CD4-positive, alpha-beta T cell (primary cell): ENCODE measurements at regions not wholly inside any gene's neighbourhood (a gene's known extent, or its start where the extent isn't known, plus 50 kb on each side); places are given as distances from the start of the nearest gene placed in this dataset.

Experiments
- ATAC-seq: fragments of 200-7000 bp; cut with Tn5 transposase; one replicate; pipeline ENCODE4 v1.10.0; 2022; ENCODE audit warnings: mild to moderate bottlenecking; ENCODE audit not compliant: poor library complexity
- CTCF ChIA-PET: fragments of 350-600 bp; sonication (Branson Sonifier 250); formaldehyde crosslinking; loops from one replicate; lab custom pipeline; 2021; ENCODE audit warnings: antibody characterized with exemption, inconsistent platforms; lab: Charles Lee
- POLR2A ChIA-PET: fragments of 350-600 bp; sonication (Branson Sonifier 250); formaldehyde crosslinking; loops from one replicate; lab custom pipeline; 2021; ENCODE audit warnings: antibody characterized with exemption, inconsistent platforms; lab: Charles Lee
- DNase-seq, 14 experiments: peaks; one replicate each; pipeline ENCODE4 v3.0.0-alpha.2; 2013 to 2020; ENCODE audit warnings: mixed read lengths in 2 of 14
- H3K27ac ChIP-seq, 2 donors: one replicate each; pipeline versions ENCODE4 v1.5.1 to v1.7.0; 2013; ENCODE audit warnings: low read length in 2 of 2, low read depth in 1 of 2, mild to moderate bottlenecking in 1 of 2
- H3K27me3 ChIP-seq, 2 experiments: 1 replicate in 1 of 2; 2 replicates in 1 of 2; pipeline versions ENCODE4 v1.6.1 to v1.7.0; 2013; ENCODE audit warnings: low read length in 2 of 2, control low read depth in 1 of 2, mild to moderate bottlenecking in 1 of 2, moderate library complexity in 1 of 2; ENCODE audit not compliant: insufficient read depth in 2 of 2, control insufficient read depth in 1 of 2
- H3K36me3 ChIP-seq: one replicate; pipeline ENCODE4 v1.6.1; 2013; ENCODE audit warnings: low read length, control low read depth; ENCODE audit not compliant: insufficient read depth
- H3K4me1 ChIP-seq: one replicate; pipeline ENCODE4 v1.6.1; 2013; ENCODE audit warnings: low read length, control low read depth; ENCODE audit not compliant: insufficient read depth
- H3K4me3 ChIP-seq: one replicate; pipeline ENCODE4 v1.5.1; 2013; ENCODE audit warnings: mild to moderate bottlenecking, low read length, moderate library complexity
- H3K9me3 ChIP-seq, 2 experiments: 1 replicate in 1 of 2; 2 replicates in 1 of 2; pipeline versions ENCODE4 v1.6.1 to v1.7.0; 2013; ENCODE audit warnings: low read length in 2 of 2, mild to moderate bottlenecking in 2 of 2, control low read depth in 1 of 2, moderate library complexity in 1 of 2; ENCODE audit not compliant: control insufficient read depth in 1 of 2, insufficient read depth in 1 of 2
- H3K27ac Mint-ChIP-seq: one replicate; pipeline ENCODE4 v1.8.0; 2020; ENCODE audit warnings: mixed read lengths
- H3K27me3 Mint-ChIP-seq: one replicate; pipeline ENCODE4 v1.8.0; 2021; ENCODE audit warnings: mixed read lengths
- H3K36me3 Mint-ChIP-seq: one replicate; pipeline ENCODE4 v1.8.0; 2021; ENCODE audit warnings: low read depth, mixed read lengths
- H3K4me1 Mint-ChIP-seq: one replicate; pipeline ENCODE4 v1.8.0; 2021; ENCODE audit warnings: low read depth, mixed read lengths
- H3K4me3 Mint-ChIP-seq: one replicate; pipeline ENCODE4 v1.8.0; 2020; ENCODE audit warnings: mild to moderate bottlenecking, mixed read lengths
- H3K9me3 Mint-ChIP-seq: one replicate; pipeline ENCODE4 v1.8.0; 2020; ENCODE audit warnings: mixed read lengths
- intact Hi-C, 2 experiments: fragments of 100-400 bp; cut with DNase I in 1 of 2; cut with micrococcal nuclease in 1 of 2; formaldehyde crosslinking; loops; one replicate each; pipeline versions ENCODE4 v1.15.1 to v1.9.0; 2023 to 2025; cut with DNase I, micrococcal nuclease
- TF ChIP-seq, protein P1 (sequence below): fragments of 200-600 bp; IDR thresholded peaks from one replicate; pipeline ENCODE4 v1.8.0; 2022; ENCODE audit warnings: antibody characterized with exemption, mild to moderate bottlenecking

DNA sequence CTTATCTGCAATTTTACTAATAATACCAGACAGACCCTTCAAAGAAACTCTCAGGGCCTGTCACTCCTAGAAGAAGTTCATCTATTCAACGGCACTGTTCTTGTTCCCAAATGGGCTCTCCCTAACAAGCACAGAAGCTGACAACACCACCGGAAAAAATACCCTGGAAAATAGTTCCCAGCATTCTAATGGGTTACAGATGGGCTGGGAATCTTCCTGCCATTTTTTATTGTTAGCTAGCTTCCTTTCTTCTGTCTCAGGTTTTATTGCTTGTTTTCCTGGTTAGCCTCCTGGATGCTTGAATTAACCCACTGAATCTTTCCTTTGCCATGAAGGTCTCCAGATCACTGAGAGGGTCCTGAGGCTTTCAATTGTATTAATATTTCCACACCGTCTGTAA, 689.8 kb upstream of the NRP1 start:
- Histone ChIP-seq H3K27me3 (no peaks in the 10 kb centered on the region), H3K36me3 (no peaks in the 10 kb centered on the region), H3K4me1 (no peaks in the 10 kb centered on the region), H3K4me3 (no peak overlapping the region), H3K27ac (no peak overlapping the region), H3K9me3 (peaks cover 0 to 5% of the 10 kb centered on the region in 2 experiments)
- intact Hi-C loops = no loop called here
- Mint-ChIP-seq H3K27me3 (no peaks in the 10 kb centered on the region), H3K4me1 (no peaks in the 10 kb centered on the region), H3K36me3 (no peaks in the 10 kb centered on the region), H3K9me3 (peaks cover 2% of the 10 kb centered on the region), H3K27ac (no peak overlapping the region), H3K4me3 (no peak overlapping the region)
- DNase-seq (no peak), ATAC-seq (no peak)
- POLR2A ChIA-PET = no interaction called here
- TF ChIP-seq, protein P1, sequence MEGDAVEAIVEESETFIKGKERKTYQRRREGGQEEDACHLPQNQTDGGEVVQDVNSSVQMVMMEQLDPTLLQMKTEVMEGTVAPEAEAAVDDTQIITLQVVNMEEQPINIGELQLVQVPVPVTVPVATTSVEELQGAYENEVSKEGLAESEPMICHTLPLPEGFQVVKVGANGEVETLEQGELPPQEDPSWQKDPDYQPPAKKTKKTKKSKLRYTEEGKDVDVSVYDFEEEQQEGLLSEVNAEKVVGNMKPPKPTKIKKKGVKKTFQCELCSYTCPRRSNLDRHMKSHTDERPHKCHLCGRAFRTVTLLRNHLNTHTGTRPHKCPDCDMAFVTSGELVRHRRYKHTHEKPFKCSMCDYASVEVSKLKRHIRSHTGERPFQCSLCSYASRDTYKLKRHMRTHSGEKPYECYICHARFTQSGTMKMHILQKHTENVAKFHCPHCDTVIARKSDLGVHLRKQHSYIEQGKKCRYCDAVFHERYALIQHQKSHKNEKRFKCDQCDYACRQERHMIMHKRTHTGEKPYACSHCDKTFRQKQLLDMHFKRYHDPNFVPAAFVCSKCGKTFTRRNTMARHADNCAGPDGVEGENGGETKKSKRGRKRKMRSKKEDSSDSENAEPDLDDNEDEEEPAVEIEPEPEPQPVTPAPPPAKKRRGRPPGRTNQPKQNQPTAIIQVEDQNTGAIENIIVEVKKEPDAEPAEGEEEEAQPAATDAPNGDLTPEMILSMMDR = no peak
- CTCF ChIA-PET = no interaction called here

DNA sequence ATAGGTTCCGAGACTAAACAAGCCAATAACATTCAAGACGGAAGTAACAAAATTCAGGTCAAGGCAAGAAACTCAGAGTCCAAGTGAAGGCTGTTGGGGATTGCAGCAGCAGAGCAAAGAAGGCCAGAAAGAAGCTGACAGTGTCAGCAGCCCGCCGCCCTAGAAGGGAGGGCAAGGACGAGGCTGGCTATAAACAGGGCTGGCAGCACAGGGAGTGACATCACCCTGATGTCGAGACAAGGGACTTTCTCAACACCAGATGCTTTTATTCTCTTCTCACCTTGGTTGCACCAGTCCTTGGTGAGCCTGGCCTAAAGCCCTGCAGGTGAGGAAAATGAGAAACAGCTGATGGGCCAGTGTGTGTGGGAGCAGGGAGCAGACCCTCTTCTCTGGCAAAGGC, 687.7 kb upstream of the NRP1 start:
- Mint-ChIP-seq H3K4me1 (no peaks in the 10 kb centered on the region), H3K27ac (no peak overlapping the region), H3K27me3 (no peaks in the 10 kb centered on the region), H3K4me3 (no peak overlapping the region), H3K9me3 (peaks cover 2% of the 10 kb centered on the region), H3K36me3 (no peaks in the 10 kb centered on the region)
- no peak overlapping the region for H3K27ac ChIP-seq
- DNase-seq (no peak), ATAC-seq (no peak)
- TF ChIP-seq, protein P1 = no peak
- POLR2A ChIA-PET = no interaction called here
- no peak overlapping the region for H3K4me3 ChIP-seq
- H3K9me3 ChIP-seq = peaks cover 0 to 5% of the 10 kb centered on the region in 2 experiments
- CTCF ChIA-PET = no interaction called here
- intact Hi-C loops = no loop called here
- no peaks in the 10 kb centered on the region for H3K4me1 ChIP-seq
- no peaks in the 10 kb centered on the region for H3K36me3 ChIP-seq
- H3K27me3 ChIP-seq = no peaks in the 10 kb centered on the region

DNA sequence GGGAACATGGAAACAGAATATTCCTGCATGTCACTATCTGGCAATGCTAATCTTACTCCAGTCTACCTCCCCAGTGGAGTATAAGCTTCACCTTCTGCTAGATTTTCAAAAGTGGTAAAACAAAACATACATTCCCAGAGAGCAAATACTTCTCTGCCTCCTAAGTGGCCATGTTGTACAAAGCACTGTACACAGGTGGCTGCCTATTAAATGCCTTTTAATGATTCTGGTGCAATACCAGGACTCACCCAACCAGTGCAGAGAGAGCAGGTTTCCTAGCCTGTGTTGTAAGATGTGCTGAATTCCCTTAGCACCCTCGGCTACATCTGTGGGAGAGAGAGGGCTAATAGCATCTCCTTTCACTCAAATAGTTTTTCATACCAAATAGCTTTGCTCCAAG, 684.3 kb upstream of the NRP1 start:
- H3K4me3 ChIP-seq = no peak overlapping the region
- H3K27ac Mint-ChIP-seq = no peak overlapping the region
- no peaks in the 10 kb centered on the region for H3K36me3 ChIP-seq
- CTCF ChIA-PET = interaction anchor here (0.6 kb wide), 1 partner anchor 593 kb away, joined by 3 read pairs; no protein-coding TSS in a partner anchor
- DNase-seq (no peak), ATAC-seq (no peak)
- no peaks in the 10 kb centered on the region for H3K27me3 Mint-ChIP-seq
- no peaks in the 10 kb centered on the region for H3K36me3 Mint-ChIP-seq
- no peaks in the 10 kb centered on the region for H3K4me1 Mint-ChIP-seq
- POLR2A ChIA-PET = no interaction called here
- H3K4me1 ChIP-seq = no peaks in the 10 kb centered on the region
- intact Hi-C loops = no loop called here
- no peaks in the 10 kb centered on the region for H3K27me3 ChIP-seq
- no peaks in the 10 kb centered on the region for H3K9me3 Mint-ChIP-seq
- H3K4me3 Mint-ChIP-seq = no peak overlapping the region
- no peak overlapping the region for H3K27ac ChIP-seq
- TF ChIP-seq, protein P1 = no peak
- H3K9me3 ChIP-seq = peaks cover 0 to 5% of the 10 kb centered on the region in 2 experiments
